ENCODE measurements at regions not wholly inside any gene's neighbourhood (a gene's known extent, or its start where the extent isn't known, plus 50 kb on each side); places are given as distances from the start of the nearest gene placed in this dataset.

- 25 to 55% (median 42%) methylated on average over 2 of the region's 2 CpGs for WGBS, 4 donors
- no peaks in the 10 kb centered on the region for H3K9me3 ChIP-seq (replicated peaks in 1 of 3)
- intact Hi-C loops (cut with DNase I), result no loop called here
- TF ChIP-seq CTCF (IDR thresholded peaks at IDR 0.05) (no peak), POLR2A (IDR thresholded peaks at IDR 0.05) (no peak)
- H3K36me3 ChIP-seq (replicated peaks in 1 of 2), result no peaks in the 10 kb centered on the region
- no peak for DNase-seq
- H3K4me1 ChIP-seq (replicated peaks in 1 of 2), result no peaks in the 10 kb centered on the region
- no peaks in the 10 kb centered on the region for H3K27me3 ChIP-seq
- H3K27ac ChIP-seq, result no peak overlapping the region
- H3K4me3 ChIP-seq, result no peak overlapping the region
Measured at GRCh38 chr2:103152556-103152955, 390.7 kb downstream of the TMEM182 start.

- Histone ChIP-seq H3K4me1 (replicated peaks in 1 of 2) (no peaks in the 10 kb centered on the region), H3K27me3 (no peaks in the 10 kb centered on the region), H3K27ac (no peak overlapping the region), H3K9me3 (replicated peaks in 1 of 3) (no peaks in the 10 kb centered on the region), H3K36me3 (replicated peaks in 1 of 2) (no peaks in the 10 kb centered on the region), H3K4me3 (no peak overlapping the region)
- TF ChIP-seq POLR2A (IDR thresholded peaks at IDR 0.05) (no peak), CTCF (IDR thresholded peaks at IDR 0.05) (no peak)
- 45 to 55% (median 52%) methylated on average over 9 of the region's 9 CpGs for WGBS, 4 donors
- DNase-seq, result no peak
- intact Hi-C loops (cut with DNase I), result no loop called here
Measured at GRCh38 chr2:103153580-103154284, 391.9 kb downstream of the TMEM182 start.

- DNase-seq, result no peak
- no peak for TF ChIP-seq POLR2A (IDR thresholded peaks at IDR 0.05)
- no peak for TF ChIP-seq CTCF (IDR thresholded peaks at IDR 0.05)
- Histone ChIP-seq H3K27ac (no peak overlapping the region), H3K27me3 (no peaks in the 10 kb centered on the region), H3K4me1 (replicated peaks in 1 of 2) (no peaks in the 10 kb centered on the region), H3K4me3 (no peak overlapping the region), H3K9me3 (replicated peaks in 1 of 3) (no peaks in the 10 kb centered on the region), H3K36me3 (replicated peaks in 1 of 2) (no peaks in the 10 kb centered on the region)
- 74 to 87% (median 85%) methylated on average over 3 of the region's 3 CpGs for WGBS, 4 donors
- intact Hi-C loops (cut with DNase I), result no loop called here
Measured at GRCh38 chr2:103155308-103155707, 393.5 kb downstream of the TMEM182 start.

- WGBS, 4 donors, result 54 to 67% (median 59%) methylated on average over 1 to 3 of the region's 3 CpGs
- intact Hi-C loops (cut with DNase I), result no loop called here
Measured at GRCh38 chr2:103159018-103159417, 397.2 kb downstream of the TMEM182 start.

More at GRCh38 chr2:103159018-103159417, 397.2 kb downstream of the TMEM182 start:
- TF ChIP-seq POLR2A (IDR thresholded peaks at IDR 0.05) (no peak), CTCF (IDR thresholded peaks at IDR 0.05) (no peak)
- no peak overlapping the region for H3K4me3 ChIP-seq
- H3K27me3 ChIP-seq, result no peaks in the 10 kb centered on the region
- DNase-seq, result no peak
- no peaks in the 10 kb centered on the region for H3K4me1 ChIP-seq (replicated peaks in 1 of 2)
- no peaks in the 10 kb centered on the region for H3K9me3 ChIP-seq (replicated peaks in 1 of 3)
- H3K27ac ChIP-seq, result no peak overlapping the region
- no peaks in the 10 kb centered on the region for H3K36me3 ChIP-seq (replicated peaks in 1 of 2)

All from adrenal gland (tissue), 9 donors.